OCI-LY7 (cell line): ENCODE measurements at regions not wholly inside any gene's neighbourhood (a gene's known extent, or its start where the extent isn't known, plus 50 kb on each side); places are given as distances from the start of the nearest gene placed in this dataset.

Experiments used
- EZH2phosphoT487 ChIP-seq: fragments of 200-600 bp; sonication (generic); IDR thresholded peaks from 2 replicates; pipeline ENCODE4 v1.6.1; 2018; ENCODE audit warnings: low read depth, borderline replicate concordance, mild to moderate bottlenecking, mixed run types, antibody characterized with exemption, low read length, moderate library complexity, mixed read lengths
- TF ChIP-seq, protein P1 (sequence below): fragments of 200-600 bp; sonication (generic); conservative IDR thresholded peaks from 2 replicates; pipeline ENCODE4 v1.5.1; 2014; ENCODE audit warnings: mild to moderate bottlenecking, antibody characterized with exemption, low read length, moderate library complexity, mixed read lengths

GRCh38 chr16:54631782-54632181 lies 298.9 kb upstream of the IRX5 start:
- TF ChIP-seq, protein P1, sequence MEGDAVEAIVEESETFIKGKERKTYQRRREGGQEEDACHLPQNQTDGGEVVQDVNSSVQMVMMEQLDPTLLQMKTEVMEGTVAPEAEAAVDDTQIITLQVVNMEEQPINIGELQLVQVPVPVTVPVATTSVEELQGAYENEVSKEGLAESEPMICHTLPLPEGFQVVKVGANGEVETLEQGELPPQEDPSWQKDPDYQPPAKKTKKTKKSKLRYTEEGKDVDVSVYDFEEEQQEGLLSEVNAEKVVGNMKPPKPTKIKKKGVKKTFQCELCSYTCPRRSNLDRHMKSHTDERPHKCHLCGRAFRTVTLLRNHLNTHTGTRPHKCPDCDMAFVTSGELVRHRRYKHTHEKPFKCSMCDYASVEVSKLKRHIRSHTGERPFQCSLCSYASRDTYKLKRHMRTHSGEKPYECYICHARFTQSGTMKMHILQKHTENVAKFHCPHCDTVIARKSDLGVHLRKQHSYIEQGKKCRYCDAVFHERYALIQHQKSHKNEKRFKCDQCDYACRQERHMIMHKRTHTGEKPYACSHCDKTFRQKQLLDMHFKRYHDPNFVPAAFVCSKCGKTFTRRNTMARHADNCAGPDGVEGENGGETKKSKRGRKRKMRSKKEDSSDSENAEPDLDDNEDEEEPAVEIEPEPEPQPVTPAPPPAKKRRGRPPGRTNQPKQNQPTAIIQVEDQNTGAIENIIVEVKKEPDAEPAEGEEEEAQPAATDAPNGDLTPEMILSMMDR = no peak
- no peak for TF ChIP-seq EZH2phosphoT487
